Endodermal cell (in vitro differentiated cells): ENCODE measurements at regions not wholly inside any gene's neighbourhood (a gene's known extent, or its start where the extent isn't known, plus 50 kb on each side); places are given as distances from the start of the nearest gene placed in this dataset.
A peak's percentile ranks its signal among the peaks of the same experiment; 100 is the strongest.

ENCODE experiments used
- DNase-seq: peaks from one replicate; pipeline ENCODE4 v3.0.0-alpha.2; 2017
- H3K27ac ChIP-seq: 2 replicates; pipeline ENCODE4 v1.5.1; 2013; ENCODE audit warnings: mild to moderate bottlenecking, low read depth, low read length, moderate library complexity
- H3K27me3 ChIP-seq: 2 replicates; pipeline ENCODE4 v1.6.1; 2013; ENCODE audit warnings: mild to moderate bottlenecking, low read length, moderate library complexity; ENCODE audit not compliant: insufficient read depth, control insufficient read depth, poor library complexity, severe bottlenecking
- H3K36me3 ChIP-seq: 2 replicates; pipeline ENCODE4 v1.7.0; 2013; ENCODE audit warnings: mild to moderate bottlenecking, low read length, moderate library complexity; ENCODE audit not compliant: control insufficient read depth, insufficient read depth
- H3K4me1 ChIP-seq: one replicate; pipeline ENCODE4 v1.7.0; 2013; ENCODE audit warnings: low read length; ENCODE audit not compliant: control insufficient read depth, insufficient read depth
- H3K4me3 ChIP-seq: 2 replicates; pipeline ENCODE4 v1.5.1; 2013; ENCODE audit warnings: mild to moderate bottlenecking, low read length, moderate library complexity
- H3K9ac ChIP-seq: 2 replicates; pipeline ENCODE4 v1.6.1; 2013; ENCODE audit warnings: mild to moderate bottlenecking, low read length, moderate library complexity; ENCODE audit not compliant: poor library complexity, severe bottlenecking; ENCODE audit errors: extremely low read depth
- H3K9me3 ChIP-seq: 2 replicates; pipeline ENCODE4 v1.6.1; 2013; ENCODE audit warnings: mild to moderate bottlenecking, low read length, moderate library complexity; ENCODE audit not compliant: control insufficient read depth
- H3K27ac Mint-ChIP-seq: 2 replicates; pipeline ENCODE4 v1.8.0; 2020; ENCODE audit warnings: mixed read lengths
- H3K27me3 Mint-ChIP-seq: 2 replicates; pipeline ENCODE4 v1.8.0; 2021; ENCODE audit warnings: mild to moderate bottlenecking, mixed read lengths; ENCODE audit not compliant: insufficient read depth
- H3K36me3 Mint-ChIP-seq: 2 replicates; pipeline ENCODE4 v1.8.0; 2020; ENCODE audit warnings: low read depth, mixed read lengths
- H3K4me1 Mint-ChIP-seq: 2 replicates; pipeline ENCODE4 v1.8.0; 2020; ENCODE audit warnings: mixed read lengths
- H3K4me3 Mint-ChIP-seq: 2 replicates; pipeline ENCODE4 v1.8.0; 2020; ENCODE audit warnings: mild to moderate bottlenecking, moderate library complexity, mixed read lengths
- H3K9me3 Mint-ChIP-seq: 2 replicates; pipeline ENCODE4 v1.8.0; 2020; ENCODE audit warnings: mild to moderate bottlenecking, mixed read lengths
- CTCF ChIP-seq: fragments of 200-600 bp; sonication (generic); conservative IDR thresholded peaks from 2 replicates; pipeline ENCODE4 v1.5.0; 2021; ENCODE audit warnings: antibody characterized with exemption, mild to moderate bottlenecking
- WGBS, 2 experiments: methylation state at CpG; one replicate each; pipeline versions ENCODE4 v1.1.5 to v1.1.7; 2013; ENCODE audit warnings: missing lambda C conversion rate in 2 of 2, mixed read lengths in 1 of 2; ENCODE audit not compliant: insufficient coverage in 1 of 2, insufficient read length in 1 of 2; 5-methylcytosine and 5-hydroxymethylcytosine counted together

GRCh38 chr13:50080203-50080910, 65.1 kb downstream of the KCNRG start:
- Histone ChIP-seq H3K9me3 (no peaks in the 10 kb centered on the region), H3K36me3 (peaks cover 5% of the 10 kb centered on the region), H3K4me1 (no peaks in the 10 kb centered on the region), H3K4me3 (peak overlapping the region; percentile 86), H3K9ac (peak overlapping the region; percentile 87), H3K27ac (no peak overlapping the region), H3K27me3 (no peaks in the 10 kb centered on the region)
- DNase-seq = peak; percentile 53
- Mint-ChIP-seq H3K36me3 (no peaks in the 10 kb centered on the region), H3K27ac (peak overlapping the region; percentile 36), H3K9me3 (no peaks in the 10 kb centered on the region), H3K27me3 (peaks cover 11% of the 10 kb centered on the region), H3K4me1 (peaks cover 12% of the 10 kb centered on the region), H3K4me3 (peak overlapping the region; percentile 96)
- WGBS, 2 experiments = 0 to 1% methylated on average over 22 to 29 of the region's 29 CpGs
- no peak for TF ChIP-seq CTCF

GRCh38 chr13:50080911-50081678, 65.9 kb downstream of the KCNRG start:
- peak; percentile 84 for DNase-seq
- no peak for TF ChIP-seq CTCF
- 0% methylated on average over 11 to 67 of the region's 67 CpGs for WGBS, 2 experiments
- Mint-ChIP-seq H3K27me3 (peaks cover 11% of the 10 kb centered on the region), H3K4me3 (peak overlapping the region; percentile 96), H3K36me3 (no peaks in the 10 kb centered on the region), H3K9me3 (no peaks in the 10 kb centered on the region), H3K27ac (peak overlapping the region; percentile 98), H3K4me1 (peaks cover 12% of the 10 kb centered on the region)
- H3K27ac ChIP-seq = peak overlapping the region; percentile 95
- H3K9ac ChIP-seq = peak overlapping the region; percentile 87
- H3K4me1 ChIP-seq = no peaks in the 10 kb centered on the region
- no peaks in the 10 kb centered on the region for H3K9me3 ChIP-seq
- H3K4me3 ChIP-seq = peak overlapping the region; percentile 86
- H3K36me3 ChIP-seq = no peaks in the 10 kb centered on the region
- H3K27me3 ChIP-seq = no peaks in the 10 kb centered on the region

- peak; percentile 64 for TF ChIP-seq CTCF
- H3K36me3 ChIP-seq = no peaks in the 10 kb centered on the region
- Mint-ChIP-seq H3K27ac (peak overlapping the region; percentile 98), H3K4me1 (peaks cover 12% of the 10 kb centered on the region), H3K9me3 (no peaks in the 10 kb centered on the region), H3K36me3 (no peaks in the 10 kb centered on the region), H3K4me3 (peak overlapping the region; percentile 96), H3K27me3 (peaks cover 11% of the 10 kb centered on the region)
- DNase-seq = peak; percentile 100
- no peaks in the 10 kb centered on the region for H3K27me3 ChIP-seq
- H3K27ac ChIP-seq = peak overlapping the region; percentile 95
- H3K9ac ChIP-seq = peak overlapping the region; percentile 87
- no peaks in the 10 kb centered on the region for H3K4me1 ChIP-seq
- no peaks in the 10 kb centered on the region for H3K9me3 ChIP-seq
- peak overlapping the region; percentile 86 for H3K4me3 ChIP-seq
- WGBS, 2 experiments = 0% methylated on average over 42 to 49 of the region's 49 CpGs
Observed at GRCh38 chr13:50081679-50082425, 66.6 kb downstream of the KCNRG start.
